ENCODE measurements at regions not wholly inside any gene's neighbourhood (a gene's known extent, or its start where the extent isn't known, plus 50 kb on each side); places are given as distances from the start of the nearest gene placed in this dataset.

DNA sequence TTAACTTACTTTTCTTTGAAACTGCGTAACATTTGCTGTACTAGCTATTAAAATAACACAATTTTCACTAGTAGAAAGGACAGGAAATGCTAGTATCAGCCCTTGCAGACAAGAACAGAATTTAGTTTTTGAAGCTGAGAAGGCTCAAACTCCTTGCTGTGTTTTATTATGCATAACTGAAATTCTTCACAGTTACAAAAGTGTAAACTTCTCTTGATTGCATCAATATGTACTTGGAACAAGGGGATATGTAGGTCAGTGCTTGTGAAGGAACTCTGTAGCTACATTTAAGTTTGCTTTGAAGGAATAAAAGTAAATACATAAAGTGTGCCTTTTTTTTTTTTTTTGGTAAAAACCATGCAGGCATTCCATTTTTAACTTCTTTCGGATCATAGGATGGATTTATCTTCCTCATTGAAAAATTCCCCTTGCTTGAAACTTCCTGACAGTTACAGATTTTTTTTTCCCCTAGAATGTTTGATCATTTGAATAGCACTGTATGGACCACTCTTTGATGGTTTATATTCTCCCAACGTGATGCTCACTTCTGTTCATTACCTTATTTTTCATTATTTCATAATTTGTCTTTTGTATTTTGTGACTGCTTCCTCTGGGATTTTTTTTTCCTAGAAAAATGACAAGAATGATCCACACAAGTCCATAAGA lies 94.9 kb upstream of the DAB2 start:
- H3K9ac ChIP-seq (ENCODE audit: control insufficient read depth, extremely low read depth, insufficient read depth, low read length): no peak overlapping the region
- dilution Hi-C loops (cut with MboI; ENCODE audit: extremely low pct_ligation_motif_present, low sequenced_read_pairs): no loop called here
- DNase-seq (ENCODE audit: low read depth, low spot score): no peak

DNA sequence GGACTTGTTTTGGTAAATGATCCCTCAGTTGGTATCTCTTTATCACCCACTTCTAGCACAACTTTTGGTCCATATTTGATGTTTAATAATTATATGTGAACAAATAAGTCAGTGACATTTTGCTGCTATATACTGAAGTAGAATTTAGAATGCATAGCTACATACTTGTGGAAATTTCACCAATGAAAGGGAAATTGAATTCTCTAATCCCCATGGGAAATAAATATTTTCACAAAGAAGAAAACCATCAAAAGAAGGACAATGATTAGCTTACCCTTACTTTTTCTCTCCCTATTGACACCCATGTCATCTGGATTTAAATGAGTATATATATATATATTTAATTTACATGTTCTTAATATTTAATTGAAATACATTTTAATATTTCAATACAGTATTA lies 94.3 kb upstream of the DAB2 start:
- no peaks in the 10 kb centered on the region for H3K4me1 ChIP-seq (ENCODE audit: control insufficient read depth, extremely low read depth, insufficient read depth, low read length)
- no peaks in the 10 kb centered on the region for H4K20me1 ChIP-seq (ENCODE audit: control insufficient read depth, extremely low read depth, insufficient read depth, low read length)
- H3K9ac ChIP-seq (ENCODE audit: control insufficient read depth, extremely low read depth, insufficient read depth, low read length): no peak overlapping the region
- H3K27ac ChIP-seq (ENCODE audit: control insufficient read depth, insufficient read depth, low read length): no peak overlapping the region
- DNase-seq (ENCODE audit: low read depth, low spot score): no peak
- H3K4me3 ChIP-seq (ENCODE audit: control insufficient read depth in 2 of 3, extremely low read depth in 1 of 3, insufficient read depth in 2 of 3, low read depth in 1 of 3, low read length in 3 of 3): no peak overlapping the region
- no peak overlapping the region for H3K4me2 ChIP-seq (ENCODE audit: control insufficient read depth, extremely low read depth, insufficient read depth, low read depth, low read length)
- no peak overlapping the region for H2AFZ ChIP-seq (ENCODE audit: control insufficient read depth, low read length)
- FAIRE-seq: no peak
- no peaks in the 10 kb centered on the region for H3K9me1 ChIP-seq (ENCODE audit: control insufficient read depth, extremely low read depth, insufficient read depth, low read length)
- H3K9me3 ChIP-seq (ENCODE audit: control insufficient read depth, low read depth, low read length): no peaks in the 10 kb centered on the region
- H3K27me3 ChIP-seq (ENCODE audit: control insufficient read depth, extremely low read depth, insufficient read depth, low read length): no peaks in the 10 kb centered on the region
- TF ChIP-seq EZH2 (IDR thresholded peaks at IDR 0.05; ENCODE audit: low read length): no peak
- TF ChIP-seq CTCF (optimal IDR thresholded peaks at IDR 0.05 in 1 of 3, IDR thresholded peaks at IDR 0.05 in 1 of 3, conservative IDR thresholded peaks at IDR 0.05 in 1 of 3; ENCODE audit: extremely low read depth in 1 of 3, insufficient read depth in 2 of 3, low read length in 3 of 3): no peak
- H3K79me2 ChIP-seq (ENCODE audit: control insufficient read depth, insufficient read depth, low read length): no peaks in the 10 kb centered on the region
- dilution Hi-C loops (cut with MboI; ENCODE audit: extremely low pct_ligation_motif_present, low sequenced_read_pairs): no loop called here
- no peaks in the 10 kb centered on the region for H3K36me3 ChIP-seq (ENCODE audit: control insufficient read depth in 2 of 2, extremely low read depth in 1 of 2, insufficient read depth in 2 of 2, low read length in 2 of 2)

More for the DNA sequence above, 94.9 kb upstream of the DAB2 start:
- TF ChIP-seq EZH2 (IDR thresholded peaks at IDR 0.05; ENCODE audit: low read length) (no peak), CTCF (optimal IDR thresholded peaks at IDR 0.05 in 1 of 3, IDR thresholded peaks at IDR 0.05 in 1 of 3, conservative IDR thresholded peaks at IDR 0.05 in 1 of 3; ENCODE audit: extremely low read depth in 1 of 3, insufficient read depth in 2 of 3, low read length in 3 of 3) (no peak)
- Histone ChIP-seq H2AFZ (ENCODE audit: control insufficient read depth, low read length) (no peak overlapping the region), H3K9me3 (ENCODE audit: control insufficient read depth, low read depth, low read length) (no peaks in the 10 kb centered on the region), H3K27ac (ENCODE audit: control insufficient read depth, insufficient read depth, low read length) (no peak overlapping the region), H3K79me2 (ENCODE audit: control insufficient read depth, insufficient read depth, low read length) (no peaks in the 10 kb centered on the region), H3K4me3 (ENCODE audit: control insufficient read depth in 2 of 3, extremely low read depth in 1 of 3, insufficient read depth in 2 of 3, low read depth in 1 of 3, low read length in 3 of 3) (no peak overlapping the region), H4K20me1 (ENCODE audit: control insufficient read depth, extremely low read depth, insufficient read depth, low read length) (no peaks in the 10 kb centered on the region), H3K4me1 (ENCODE audit: control insufficient read depth, extremely low read depth, insufficient read depth, low read length) (no peaks in the 10 kb centered on the region), H3K9me1 (ENCODE audit: control insufficient read depth, extremely low read depth, insufficient read depth, low read length) (no peaks in the 10 kb centered on the region), H3K4me2 (ENCODE audit: control insufficient read depth, extremely low read depth, insufficient read depth, low read depth, low read length) (no peak overlapping the region), H3K36me3 (ENCODE audit: control insufficient read depth in 2 of 2, extremely low read depth in 1 of 2, insufficient read depth in 2 of 2, low read length in 2 of 2) (no peaks in the 10 kb centered on the region), H3K27me3 (ENCODE audit: control insufficient read depth, extremely low read depth, insufficient read depth, low read length) (no peaks in the 10 kb centered on the region)
- no peak for FAIRE-seq
